ENCODE measurements at regions not wholly inside any gene's neighbourhood (a gene's known extent, or its start where the extent isn't known, plus 50 kb on each side); places are given as distances from the start of the nearest gene placed in this dataset.

- H3K4me3 ChIP-seq (ENCODE audit: low read length in 2 of 2) = no peak overlapping the region
- 95 to 98% methylated on average over 12 of the region's 12 CpGs for WGBS, 2 donors
- ATAC-seq (ENCODE audit: low FRiP score) (no peak), DNase-seq (no peak)
- intact Hi-C loops (cut with DNase I) = no loop called here
- H3K27ac ChIP-seq (ENCODE audit: low read depth in 1 of 2, low read length in 2 of 2) = no peak overlapping the region
- no peaks in the 10 kb centered on the region for H3K4me1 ChIP-seq (ENCODE audit: control insufficient read depth in 1 of 2, insufficient read depth in 2 of 2, low read length in 2 of 2)
- H3K27me3 ChIP-seq (ENCODE audit: control insufficient read depth in 1 of 2, insufficient read depth in 2 of 2, low read length in 1 of 2) = no peaks in the 10 kb centered on the region
- no peaks in the 10 kb centered on the region for H3K36me3 ChIP-seq (ENCODE audit: control insufficient read depth in 1 of 2, insufficient read depth in 2 of 2, low read length in 1 of 2)
- peaks cover 3% of the 10 kb centered on the region for H3K9me3 ChIP-seq (ENCODE audit: control insufficient read depth, low read length)
Observed at GRCh38 chr15:70226337-70226980, 128.7 kb upstream of the TLE3 start.

- intact Hi-C loops (cut with DNase I) = no loop called here
- no peak overlapping the region for H3K4me3 ChIP-seq (ENCODE audit: low read length in 2 of 2)
Observed at GRCh38 chr15:70225416-70225815, 127.7 kb upstream of the TLE3 start.

GRCh38 chr15:70222606-70223005, 124.9 kb upstream of the TLE3 start:
- ATAC-seq (ENCODE audit: low FRiP score) (no peak), DNase-seq (no peak)
- no peaks in the 10 kb centered on the region for H3K4me1 ChIP-seq (ENCODE audit: control insufficient read depth in 1 of 2, insufficient read depth in 2 of 2, low read length in 2 of 2)
- H3K27ac ChIP-seq (ENCODE audit: low read depth in 1 of 2, low read length in 2 of 2) = no peak overlapping the region
- 62 to 71% methylated on average over 2 of the region's 2 CpGs for WGBS, 2 donors
- no peak overlapping the region for H3K4me3 ChIP-seq (ENCODE audit: low read length in 2 of 2)
- H3K36me3 ChIP-seq (ENCODE audit: control insufficient read depth in 1 of 2, insufficient read depth in 2 of 2, low read length in 1 of 2) = no peaks in the 10 kb centered on the region
- intact Hi-C loops (cut with DNase I) = no loop called here
- H3K27me3 ChIP-seq (ENCODE audit: control insufficient read depth in 1 of 2, insufficient read depth in 2 of 2, low read length in 1 of 2) = no peaks in the 10 kb centered on the region
- no peaks in the 10 kb centered on the region for H3K9me3 ChIP-seq (ENCODE audit: control insufficient read depth, low read length)

More at GRCh38 chr15:70225416-70225815, 127.7 kb upstream of the TLE3 start:
- peaks cover 2% of the 10 kb centered on the region for H3K9me3 ChIP-seq (ENCODE audit: control insufficient read depth, low read length)
- H3K27me3 ChIP-seq (ENCODE audit: control insufficient read depth in 1 of 2, insufficient read depth in 2 of 2, low read length in 1 of 2) = no peaks in the 10 kb centered on the region
- WGBS, 2 donors = 87 to 94% methylated on average over 9 of the region's 9 CpGs
- H3K4me1 ChIP-seq (ENCODE audit: control insufficient read depth in 1 of 2, insufficient read depth in 2 of 2, low read length in 2 of 2) = no peaks in the 10 kb centered on the region
- ATAC-seq (ENCODE audit: low FRiP score) (no peak), DNase-seq (no peak)
- H3K27ac ChIP-seq (ENCODE audit: low read depth in 1 of 2, low read length in 2 of 2) = no peak overlapping the region
- no peaks in the 10 kb centered on the region for H3K36me3 ChIP-seq (ENCODE audit: control insufficient read depth in 1 of 2, insufficient read depth in 2 of 2, low read length in 1 of 2)

GRCh38 chr15:70220490-70221096, 122.9 kb upstream of the TLE3 start:
- no peak overlapping the region for H3K27ac ChIP-seq (ENCODE audit: low read depth in 1 of 2, low read length in 2 of 2)
- 90 to 92% methylated on average over 6 of the region's 6 CpGs for WGBS, 2 donors

GRCh38 chr15:70219966-70220365, 122.2 kb upstream of the TLE3 start:
- Histone ChIP-seq H3K36me3 (ENCODE audit: control insufficient read depth in 1 of 2, insufficient read depth in 2 of 2, low read length in 1 of 2) (no peaks in the 10 kb centered on the region), H3K4me3 (ENCODE audit: low read length in 2 of 2) (no peak overlapping the region), H3K9me3 (ENCODE audit: control insufficient read depth, low read length) (no peaks in the 10 kb centered on the region), H3K27me3 (ENCODE audit: control insufficient read depth in 1 of 2, insufficient read depth in 2 of 2, low read length in 1 of 2) (no peaks in the 10 kb centered on the region), H3K27ac (ENCODE audit: low read depth in 1 of 2, low read length in 2 of 2) (no peak overlapping the region), H3K4me1 (ENCODE audit: control insufficient read depth in 1 of 2, insufficient read depth in 2 of 2, low read length in 2 of 2) (no peaks in the 10 kb centered on the region)
- intact Hi-C loops (cut with DNase I) = no loop called here
- 95% methylated on average over 6 of the region's 6 CpGs for WGBS, 2 donors
- ATAC-seq (ENCODE audit: low FRiP score) (no peak), DNase-seq (no peak)

More at GRCh38 chr15:70220490-70221096, 122.9 kb upstream of the TLE3 start:
- Histone ChIP-seq H3K9me3 (ENCODE audit: control insufficient read depth, low read length) (no peaks in the 10 kb centered on the region), H3K4me3 (ENCODE audit: low read length in 2 of 2) (no peak overlapping the region), H3K4me1 (ENCODE audit: control insufficient read depth in 1 of 2, insufficient read depth in 2 of 2, low read length in 2 of 2) (no peaks in the 10 kb centered on the region), H3K36me3 (ENCODE audit: control insufficient read depth in 1 of 2, insufficient read depth in 2 of 2, low read length in 1 of 2) (no peaks in the 10 kb centered on the region), H3K27me3 (ENCODE audit: control insufficient read depth in 1 of 2, insufficient read depth in 2 of 2, low read length in 1 of 2) (no peaks in the 10 kb centered on the region)
- intact Hi-C loops (cut with DNase I) = no loop called here
- DNase-seq (no peak), ATAC-seq (ENCODE audit: low FRiP score) (no peak)

- intact Hi-C loops (cut with DNase I) = no loop called here
- no peaks in the 10 kb centered on the region for H3K9me3 ChIP-seq (ENCODE audit: control insufficient read depth, low read length)
- no peaks in the 10 kb centered on the region for H3K27me3 ChIP-seq (ENCODE audit: control insufficient read depth in 1 of 2, insufficient read depth in 2 of 2, low read length in 1 of 2)
- H3K4me3 ChIP-seq (ENCODE audit: low read length in 2 of 2) = no peak overlapping the region
- ATAC-seq (ENCODE audit: low FRiP score) = no peak
- WGBS, 2 donors = 90 to 94% methylated on average over 8 of the region's 8 CpGs
- DNase-seq = no peak
- no peak overlapping the region for H3K27ac ChIP-seq (ENCODE audit: low read depth in 1 of 2, low read length in 2 of 2)
- no peaks in the 10 kb centered on the region for H3K4me1 ChIP-seq (ENCODE audit: control insufficient read depth in 1 of 2, insufficient read depth in 2 of 2, low read length in 2 of 2)
- H3K36me3 ChIP-seq (ENCODE audit: control insufficient read depth in 1 of 2, insufficient read depth in 2 of 2, low read length in 1 of 2) = no peaks in the 10 kb centered on the region
Observed at GRCh38 chr15:70219256-70219895, 121.7 kb upstream of the TLE3 start.

GRCh38 chr15:70217226-70218160, 119.8 kb upstream of the TLE3 start:
- no peak overlapping the region for H3K27ac ChIP-seq (ENCODE audit: low read depth in 1 of 2, low read length in 2 of 2)
- no peak overlapping the region for H3K4me3 ChIP-seq (ENCODE audit: low read length in 2 of 2)
- 91 to 95% methylated on average over 7 of the region's 7 CpGs for WGBS, 2 donors
- no peaks in the 10 kb centered on the region for H3K9me3 ChIP-seq (ENCODE audit: control insufficient read depth, low read length)
- ATAC-seq (ENCODE audit: low FRiP score) = no peak
- no peak for DNase-seq
- no peaks in the 10 kb centered on the region for H3K27me3 ChIP-seq (ENCODE audit: control insufficient read depth in 1 of 2, insufficient read depth in 2 of 2, low read length in 1 of 2)
- H3K4me1 ChIP-seq (ENCODE audit: control insufficient read depth in 1 of 2, insufficient read depth in 2 of 2, low read length in 2 of 2) = no peaks in the 10 kb centered on the region
- no peaks in the 10 kb centered on the region for H3K36me3 ChIP-seq (ENCODE audit: control insufficient read depth in 1 of 2, insufficient read depth in 2 of 2, low read length in 1 of 2)
- intact Hi-C loops (cut with DNase I) = no loop called here

- Histone ChIP-seq H3K27ac (ENCODE audit: low read depth in 1 of 2, low read length in 2 of 2) (no peak overlapping the region), H3K9me3 (ENCODE audit: control insufficient read depth, low read length) (no peaks in the 10 kb centered on the region), H3K27me3 (ENCODE audit: control insufficient read depth in 1 of 2, insufficient read depth in 2 of 2, low read length in 1 of 2) (no peaks in the 10 kb centered on the region), H3K4me3 (ENCODE audit: low read length in 2 of 2) (no peak overlapping the region), H3K36me3 (ENCODE audit: control insufficient read depth in 1 of 2, insufficient read depth in 2 of 2, low read length in 1 of 2) (no peaks in the 10 kb centered on the region), H3K4me1 (ENCODE audit: control insufficient read depth in 1 of 2, insufficient read depth in 2 of 2, low read length in 2 of 2) (no peaks in the 10 kb centered on the region)
- 85 to 97% methylated on average over 5 of the region's 5 CpGs for WGBS, 2 donors
- DNase-seq (no peak), ATAC-seq (ENCODE audit: low FRiP score) (no peak)
- intact Hi-C loops (cut with DNase I) = no loop called here
Observed at GRCh38 chr15:70215951-70216350, 118.2 kb upstream of the TLE3 start.

Data from aorta (tissue), 5 donors.